ENCODE measurements at regions not wholly inside any gene's neighbourhood (a gene's known extent, or its start where the extent isn't known, plus 50 kb on each side); places are given as distances from the start of the nearest gene placed in this dataset.

DNA sequence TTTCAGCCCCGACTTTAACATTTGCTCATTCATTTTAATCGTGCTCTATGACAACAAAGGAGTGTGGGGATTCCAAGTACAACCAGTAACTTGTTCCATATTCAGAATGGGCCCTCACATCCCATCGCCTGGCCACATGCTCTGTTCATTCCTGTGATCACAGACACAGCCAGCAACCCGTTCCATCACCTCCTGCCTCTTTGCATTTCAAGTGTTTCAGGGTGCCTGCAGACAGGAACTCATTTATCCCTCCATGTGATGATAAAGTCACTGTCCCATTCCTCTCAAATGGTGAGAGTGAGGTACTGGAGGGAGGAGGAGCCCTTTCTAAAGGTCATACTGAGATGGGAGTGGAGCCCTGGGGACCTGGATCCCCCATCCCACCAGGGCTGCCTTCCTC lies 571.1 kb downstream of the MAT2B start:
- TF ChIP-seq, protein P1, sequence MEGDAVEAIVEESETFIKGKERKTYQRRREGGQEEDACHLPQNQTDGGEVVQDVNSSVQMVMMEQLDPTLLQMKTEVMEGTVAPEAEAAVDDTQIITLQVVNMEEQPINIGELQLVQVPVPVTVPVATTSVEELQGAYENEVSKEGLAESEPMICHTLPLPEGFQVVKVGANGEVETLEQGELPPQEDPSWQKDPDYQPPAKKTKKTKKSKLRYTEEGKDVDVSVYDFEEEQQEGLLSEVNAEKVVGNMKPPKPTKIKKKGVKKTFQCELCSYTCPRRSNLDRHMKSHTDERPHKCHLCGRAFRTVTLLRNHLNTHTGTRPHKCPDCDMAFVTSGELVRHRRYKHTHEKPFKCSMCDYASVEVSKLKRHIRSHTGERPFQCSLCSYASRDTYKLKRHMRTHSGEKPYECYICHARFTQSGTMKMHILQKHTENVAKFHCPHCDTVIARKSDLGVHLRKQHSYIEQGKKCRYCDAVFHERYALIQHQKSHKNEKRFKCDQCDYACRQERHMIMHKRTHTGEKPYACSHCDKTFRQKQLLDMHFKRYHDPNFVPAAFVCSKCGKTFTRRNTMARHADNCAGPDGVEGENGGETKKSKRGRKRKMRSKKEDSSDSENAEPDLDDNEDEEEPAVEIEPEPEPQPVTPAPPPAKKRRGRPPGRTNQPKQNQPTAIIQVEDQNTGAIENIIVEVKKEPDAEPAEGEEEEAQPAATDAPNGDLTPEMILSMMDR (conservative IDR thresholded peaks at IDR 0.05; ENCODE audit: low read length) = no peak
- TF ChIP-seq EZH2phosphoT487 (IDR thresholded peaks at IDR 0.05; ENCODE audit: borderline replicate concordance, low read depth, low read length) = no peak
